ENCODE measurements at regions not wholly inside any gene's neighbourhood (a gene's known extent, or its start where the extent isn't known, plus 50 kb on each side); places are given as distances from the start of the nearest gene placed in this dataset.

GRCh38 chr15:92773340-92773739 lies 117.8 kb upstream of the FAM174B start:
- TF ChIP-seq CEBPB (IDR thresholded peaks at IDR 0.05; ENCODE audit: low read depth, low read length) = no peak
- no peak for TF ChIP-seq CTCF (conservative IDR thresholded peaks at IDR 0.05; ENCODE audit: low read depth, low read length)
- no peak for TF ChIP-seq SMC3 (IDR thresholded peaks at IDR 0.05; ENCODE audit: low read depth, low read length)
- no peak for TF ChIP-seq RAD21 (IDR thresholded peaks at IDR 0.05; ENCODE audit: low read length)
- TF ChIP-seq USF2 (IDR thresholded peaks at IDR 0.05; ENCODE audit: low read depth, low read length) = no peak
